ENCODE measurements at regions not wholly inside any gene's neighbourhood (a gene's known extent, or its start where the extent isn't known, plus 50 kb on each side); places are given as distances from the start of the nearest gene placed in this dataset.

DNA sequence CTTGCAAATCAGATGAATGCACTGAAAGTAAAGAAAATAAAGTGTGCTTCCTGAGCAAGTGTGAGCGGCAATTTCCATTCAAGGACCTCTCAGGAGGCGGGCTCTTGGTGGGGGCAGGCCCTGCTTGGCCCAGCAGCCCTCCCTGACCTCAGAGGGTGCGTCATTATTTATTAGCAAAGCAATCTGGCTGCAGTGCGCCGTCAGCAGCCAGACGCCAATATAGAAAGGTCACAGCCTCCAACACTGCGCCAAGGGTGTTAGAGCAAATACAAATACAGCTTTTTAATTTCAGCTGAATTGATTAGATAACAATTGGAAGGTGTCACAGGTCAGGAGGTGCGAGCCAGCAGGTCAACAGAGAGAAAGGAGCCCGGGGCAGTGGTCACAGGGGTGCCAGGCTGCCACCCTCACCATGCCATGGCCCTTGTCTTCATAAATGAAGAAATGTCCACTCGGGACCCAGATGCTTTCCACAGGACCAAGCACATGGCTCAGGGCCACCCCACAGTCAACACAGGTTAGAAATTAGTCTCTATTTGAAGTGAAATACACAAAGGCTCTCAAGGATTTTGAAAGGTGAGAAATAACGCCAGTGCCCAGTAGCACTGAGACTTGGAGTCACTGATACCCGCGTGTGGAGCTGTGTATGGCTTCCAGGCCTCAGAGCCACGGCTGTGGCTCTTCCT, 309.8 kb downstream of the IRX2 start:
- DNase-seq (ENCODE audit: low read depth in 2 of 2), result no peak

DNA sequence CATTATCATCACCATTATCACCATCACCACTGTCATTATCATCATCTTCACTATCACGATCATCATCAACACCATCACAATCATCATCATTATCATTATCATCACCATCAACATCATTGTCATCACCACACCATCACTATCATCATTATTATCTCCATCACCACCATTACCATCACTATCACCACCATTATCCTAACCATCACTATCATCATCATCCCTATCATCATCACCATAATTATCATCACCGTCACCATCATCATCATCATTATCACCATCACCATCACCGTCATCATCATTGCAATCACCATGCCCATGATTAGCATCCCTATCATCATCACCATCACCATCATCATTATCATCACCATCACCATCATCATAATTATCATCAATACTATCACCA, 311.9 kb downstream of the IRX2 start:
- DNase-seq (ENCODE audit: low read depth in 2 of 2), result no peak

DNA sequence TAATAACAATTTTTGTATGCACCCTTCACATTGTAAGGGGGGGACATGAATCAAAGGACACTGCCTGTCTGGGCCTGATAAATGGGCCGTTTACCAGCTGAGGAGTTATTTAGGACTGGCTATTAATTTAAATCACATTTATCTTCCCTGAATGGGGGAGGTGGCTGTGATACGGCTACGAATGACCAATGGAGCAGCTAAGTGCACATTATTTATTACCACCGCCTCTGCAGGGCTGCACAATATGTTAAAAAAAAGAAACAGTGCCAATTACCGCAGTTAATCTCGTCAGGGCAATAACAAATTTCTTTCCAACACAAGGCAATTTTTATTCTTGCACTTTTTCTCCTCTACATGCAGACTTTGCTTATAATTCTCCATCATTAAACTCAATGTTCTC, 318.4 kb downstream of the IRX2 start:
- DNase-seq (ENCODE audit: low read depth in 2 of 2), result no peak

DNA sequence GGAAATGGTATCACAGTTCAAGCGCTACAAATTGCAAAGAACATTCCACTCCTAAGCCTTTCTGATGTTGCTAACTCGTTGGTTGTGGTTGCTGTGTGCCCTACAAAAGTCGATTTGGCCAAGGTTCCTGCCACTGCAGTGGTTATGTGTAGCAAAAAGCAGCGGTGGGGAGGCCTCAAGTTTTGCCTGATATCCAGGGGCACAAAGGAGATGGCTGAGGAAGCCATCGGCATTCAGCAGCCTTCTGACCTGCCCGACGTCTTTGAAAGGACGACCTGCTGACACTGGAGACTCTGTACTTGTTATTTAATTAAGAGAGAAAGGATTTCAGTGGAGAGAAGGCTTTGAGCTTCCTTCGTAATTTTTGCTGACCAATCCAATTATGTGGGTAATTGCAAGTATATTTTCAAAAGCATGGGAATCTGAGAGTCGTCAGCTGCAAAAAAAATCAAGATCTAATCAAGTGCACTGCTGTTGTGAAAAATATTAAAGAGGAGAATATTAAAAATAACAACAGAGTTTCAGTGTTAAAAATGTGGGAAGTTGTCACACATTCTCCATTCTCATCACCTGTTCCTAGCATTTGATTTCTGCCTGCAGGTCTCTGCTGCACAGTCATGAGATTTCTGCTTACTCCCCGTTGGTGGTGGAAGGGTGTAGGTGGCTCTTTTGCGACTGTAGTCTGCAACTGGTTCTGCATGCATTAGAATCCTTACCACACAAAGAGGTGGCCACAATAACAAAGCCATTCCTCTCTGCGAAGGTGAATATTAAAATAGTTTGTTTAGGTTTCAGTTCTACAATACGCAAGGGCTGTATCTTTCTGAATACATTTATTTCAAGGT, 319.2 kb downstream of the IRX2 start:
- no peak for DNase-seq (ENCODE audit: low read depth in 2 of 2)

DNA sequence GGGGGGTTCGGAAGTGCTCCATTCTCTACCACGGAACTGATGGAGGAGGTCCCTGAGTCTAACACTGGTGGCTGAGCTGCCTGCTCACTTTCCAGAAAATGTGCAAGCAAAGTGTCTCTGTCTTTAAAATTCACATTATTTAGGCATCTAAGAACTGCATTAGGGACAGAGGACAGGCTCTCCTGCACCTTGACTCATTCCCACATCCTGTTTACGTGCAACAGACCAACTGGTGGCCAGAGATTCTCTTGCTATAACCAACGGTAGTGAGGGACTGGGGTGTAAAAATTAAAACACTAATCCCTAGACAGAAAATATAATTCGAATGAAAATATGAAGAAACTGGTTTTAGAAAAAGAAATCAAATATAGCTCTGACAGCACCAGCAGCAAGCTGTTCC, 320.9 kb downstream of the IRX2 start:
- DNase-seq (ENCODE audit: low read depth in 2 of 2), result no peak

DNA sequence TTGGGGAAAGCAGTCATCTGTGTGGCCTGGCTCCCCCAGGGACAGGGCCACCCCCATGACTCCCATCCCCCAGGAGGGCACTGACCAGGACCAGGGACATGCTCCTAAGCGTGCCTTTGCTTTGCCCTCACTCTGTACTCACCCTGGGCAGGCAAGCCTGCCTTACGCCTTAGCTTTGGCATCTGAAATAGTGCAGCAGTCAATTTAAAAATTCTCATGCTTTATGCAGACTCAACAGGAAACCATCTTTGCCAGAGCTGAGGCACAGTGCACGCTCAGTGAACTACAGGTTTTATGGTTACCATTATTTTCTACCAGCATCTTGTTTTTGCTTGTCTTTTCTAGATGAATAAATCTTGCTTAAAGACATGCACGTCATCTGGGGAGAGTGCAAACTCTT, 323.5 kb downstream of the IRX2 start:
- no peak for DNase-seq (ENCODE audit: low read depth in 2 of 2)

DNA sequence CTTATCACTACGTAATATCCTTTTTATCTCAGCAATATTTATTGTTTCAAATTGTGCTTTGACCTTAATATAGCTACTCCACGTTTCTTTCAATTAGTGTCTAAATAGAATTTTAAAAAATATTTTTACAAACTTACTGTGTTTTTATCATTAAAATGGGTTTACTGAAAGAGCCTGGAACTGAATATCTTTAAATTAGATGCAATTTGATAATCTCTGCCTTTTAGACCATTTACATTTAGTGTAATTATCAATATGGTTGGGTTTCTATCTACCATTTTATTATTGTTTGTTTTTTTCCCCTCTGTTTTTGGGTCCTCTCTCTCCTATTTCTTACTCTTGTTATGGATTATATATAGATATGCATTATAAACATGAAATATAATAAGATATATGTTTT, 327.8 kb downstream of the IRX2 start:
- DNase-seq (ENCODE audit: low read depth in 2 of 2), result no peak

DNA sequence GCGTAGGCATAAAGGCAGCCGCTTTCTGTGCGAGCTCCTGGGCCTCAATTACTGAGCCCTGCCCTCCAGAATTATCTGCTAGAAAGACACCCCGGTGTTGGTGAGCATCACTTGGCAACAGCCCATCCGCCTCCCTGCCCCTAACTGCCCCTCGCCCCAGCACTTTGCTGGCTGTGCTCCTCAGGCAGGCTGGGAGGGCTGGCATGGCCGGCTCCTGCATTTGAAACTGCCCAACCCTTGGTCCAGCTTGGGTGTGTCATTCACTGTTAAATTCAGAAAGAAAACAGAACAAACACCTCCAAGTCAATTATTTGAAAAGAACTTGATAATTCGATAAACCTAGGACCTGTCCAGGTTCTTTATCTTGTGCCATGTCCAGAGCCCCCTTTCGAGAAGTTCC, 334.2 kb downstream of the IRX2 start:
- DNase-seq (ENCODE audit: low read depth in 2 of 2), result no peak

DNA sequence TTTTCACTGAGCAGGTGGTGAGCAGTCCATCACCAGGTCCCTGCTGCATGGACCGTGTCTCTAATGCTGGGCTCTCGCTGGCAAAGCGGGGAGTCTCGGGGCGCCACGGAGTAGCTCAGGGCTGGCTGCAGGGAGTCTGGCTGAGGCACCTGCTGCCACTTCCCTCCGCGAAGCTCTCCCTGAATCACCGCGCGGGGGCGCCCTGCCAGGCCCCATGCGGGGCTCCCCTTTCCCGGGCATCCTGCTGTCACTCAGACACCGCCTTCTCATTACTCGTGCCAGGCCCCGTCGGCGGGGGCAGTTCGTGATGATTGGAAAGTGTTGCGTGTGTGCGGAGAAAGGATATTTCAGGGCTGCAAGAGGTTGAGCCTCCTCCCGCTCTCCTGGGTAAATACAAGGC, 335.8 kb downstream of the IRX2 start:
- no peak for DNase-seq (ENCODE audit: low read depth in 2 of 2)

DNA sequence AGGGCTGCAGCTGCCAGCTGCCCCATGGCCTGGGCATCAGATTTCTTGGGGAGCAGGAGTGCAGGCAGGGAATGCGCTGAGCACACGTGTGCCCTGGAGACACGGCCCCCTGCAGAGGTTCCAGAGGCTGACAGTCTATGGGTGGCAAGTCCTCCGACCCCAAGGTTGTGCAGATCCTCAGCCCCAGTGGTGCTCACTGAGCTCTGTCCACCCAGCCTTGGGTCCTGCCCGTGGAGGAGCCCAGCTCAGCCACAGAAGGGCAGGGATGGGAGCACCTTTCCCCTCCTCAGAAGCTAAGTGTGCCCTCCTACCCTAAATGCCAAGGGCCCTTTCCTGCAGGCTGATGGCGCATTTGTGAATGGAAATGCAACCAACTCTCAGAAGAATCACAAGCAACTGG, 341.0 kb downstream of the IRX2 start:
- DNase-seq (ENCODE audit: low read depth in 2 of 2), result no peak

DNA sequence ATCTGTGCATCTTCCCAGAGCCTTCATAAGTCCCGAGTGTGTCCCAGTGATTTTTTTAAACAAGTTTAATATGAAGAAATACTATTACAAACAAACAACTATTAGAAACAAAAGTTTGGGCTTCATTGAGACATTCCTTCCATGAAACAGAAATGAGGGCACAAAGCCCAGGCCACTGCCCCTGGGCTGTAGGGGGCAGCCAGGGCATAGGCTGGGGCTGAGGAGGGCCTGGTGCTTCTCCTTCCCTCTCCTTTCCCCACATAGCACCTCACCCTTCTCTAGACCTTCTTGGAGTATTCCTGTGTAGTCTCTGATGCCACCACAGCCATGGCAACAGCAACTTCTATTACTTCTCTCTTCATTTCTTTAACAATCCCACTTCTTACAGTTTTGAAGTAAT, 348.2 kb downstream of the IRX2 start:
- DNase-seq (ENCODE audit: low read depth in 2 of 2), result no peak

DNA sequence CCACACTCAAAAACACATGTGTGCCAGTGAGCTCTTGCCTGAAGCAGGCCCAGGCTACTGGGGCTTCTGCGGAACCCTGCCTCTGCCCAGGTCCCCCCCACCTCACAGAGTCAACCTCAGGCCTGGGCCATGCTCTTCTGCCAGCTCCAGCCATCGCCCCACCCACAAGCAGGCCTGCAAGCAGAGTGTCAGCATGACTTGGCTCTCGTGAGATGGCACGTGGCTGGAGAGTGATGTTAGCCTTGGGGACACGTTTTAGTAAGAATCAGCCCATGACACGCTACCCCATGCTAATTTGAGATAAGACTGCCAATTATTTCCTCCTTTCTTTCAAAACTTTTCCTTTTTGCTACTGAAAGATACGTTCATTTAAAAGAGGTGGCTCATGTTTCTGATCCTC, 351.7 kb downstream of the IRX2 start:
- no peak for DNase-seq (ENCODE audit: low read depth in 2 of 2)

DNA sequence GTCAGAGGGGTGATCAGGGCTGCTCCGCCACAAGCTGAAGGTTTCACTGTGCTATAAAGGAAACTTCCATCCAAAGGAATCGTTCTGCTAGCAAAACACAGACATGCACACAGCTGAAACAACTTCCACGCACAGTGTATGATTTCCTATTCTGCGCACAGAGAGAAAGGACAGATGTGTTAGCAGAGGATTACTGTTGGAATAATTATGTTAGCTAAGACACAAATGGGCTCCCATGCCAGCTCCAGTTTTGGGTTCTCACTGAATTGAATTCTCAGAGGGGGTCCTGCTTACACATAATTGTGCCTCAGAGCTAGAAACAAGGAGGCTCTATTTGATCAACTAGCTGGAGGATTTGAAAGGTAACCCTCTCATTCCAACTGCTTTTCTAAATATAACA, 352.4 kb downstream of the IRX2 start:
- no peak for DNase-seq (ENCODE audit: low read depth in 2 of 2)

DNA sequence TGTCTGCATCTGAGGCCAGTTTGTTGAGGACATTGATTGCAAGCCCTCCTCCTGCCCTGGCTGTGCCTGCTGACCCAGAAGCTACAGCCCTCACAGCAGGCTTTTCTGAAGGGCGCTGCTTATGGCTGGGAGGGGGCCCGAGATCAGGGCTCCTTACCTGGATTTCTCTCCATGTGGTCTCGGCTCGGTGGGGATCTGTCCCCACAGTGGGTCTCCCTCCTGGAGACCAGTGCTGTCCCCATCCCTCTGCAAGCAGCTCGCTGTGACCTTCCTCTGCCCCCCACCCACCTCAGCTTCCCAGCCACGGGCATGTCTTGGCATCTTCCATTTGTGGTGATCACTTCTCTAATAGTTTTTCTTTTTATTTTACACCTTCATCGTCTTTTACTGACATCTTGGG, 357.9 kb downstream of the IRX2 start:
- no peak for DNase-seq (ENCODE audit: low read depth in 2 of 2)

DNA sequence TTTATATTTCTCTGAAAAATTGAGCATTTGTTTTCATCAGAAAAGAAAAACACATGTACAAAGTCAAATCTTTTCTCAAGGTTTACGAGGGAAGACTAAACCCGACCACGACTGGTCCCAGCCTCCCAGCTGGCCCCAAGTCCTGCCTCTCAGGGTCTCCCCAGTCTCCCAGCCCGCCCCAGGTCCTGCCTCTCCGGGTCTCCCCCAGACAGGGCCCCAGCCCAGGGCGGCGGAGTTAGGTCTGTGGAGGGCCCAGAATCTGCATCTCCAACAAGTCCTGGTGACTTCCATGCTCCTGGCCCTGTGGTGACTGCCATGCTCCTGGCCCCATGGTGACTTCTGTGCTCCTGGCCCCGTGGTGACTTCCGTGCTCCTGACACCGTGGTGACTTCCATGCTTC, 359.9 kb downstream of the IRX2 start:
- DNase-seq (ENCODE audit: low read depth in 2 of 2), result no peak

DNA sequence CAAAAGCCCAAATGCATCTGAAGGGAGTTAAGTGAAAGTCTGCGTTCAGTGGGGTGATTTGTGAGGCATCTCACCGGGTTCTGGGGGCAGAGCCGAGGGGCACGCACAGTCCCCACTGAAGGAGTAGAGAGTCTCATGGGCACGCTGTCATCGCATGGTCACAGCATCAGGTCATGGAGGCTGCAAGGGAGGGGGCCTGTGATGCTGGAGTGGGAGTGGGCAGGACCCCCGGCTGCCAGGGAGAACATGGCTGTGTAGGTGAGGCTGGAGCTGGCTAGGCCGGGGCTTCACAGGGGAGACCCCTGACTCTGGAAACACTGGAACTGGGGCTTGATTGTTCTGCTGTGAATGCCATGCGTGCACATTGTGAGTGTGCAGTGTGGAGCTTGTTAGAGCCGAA, 360.5 kb downstream of the IRX2 start:
- no peak for DNase-seq (ENCODE audit: low read depth in 2 of 2)

DNA sequence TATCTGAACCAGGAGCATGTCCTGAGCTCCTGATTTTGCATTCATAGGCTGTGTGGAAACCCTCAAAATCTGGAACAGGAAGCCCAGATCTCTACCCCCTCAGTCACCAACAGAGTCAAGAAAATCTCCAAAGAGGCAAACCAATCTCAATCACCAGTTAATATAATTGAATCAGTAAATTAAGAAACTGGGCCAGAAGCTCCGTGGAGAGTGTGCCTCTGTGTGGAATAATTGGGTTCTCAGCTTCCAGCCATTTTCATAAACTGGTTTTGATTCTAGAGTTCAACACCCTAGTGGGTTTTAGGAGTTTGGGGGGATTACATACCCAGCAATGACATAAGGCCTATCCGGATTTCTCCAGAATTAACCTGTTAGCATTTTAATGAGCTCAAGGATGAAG, 362.9 kb downstream of the IRX2 start:
- no peak for DNase-seq (ENCODE audit: low read depth in 2 of 2)

DNA sequence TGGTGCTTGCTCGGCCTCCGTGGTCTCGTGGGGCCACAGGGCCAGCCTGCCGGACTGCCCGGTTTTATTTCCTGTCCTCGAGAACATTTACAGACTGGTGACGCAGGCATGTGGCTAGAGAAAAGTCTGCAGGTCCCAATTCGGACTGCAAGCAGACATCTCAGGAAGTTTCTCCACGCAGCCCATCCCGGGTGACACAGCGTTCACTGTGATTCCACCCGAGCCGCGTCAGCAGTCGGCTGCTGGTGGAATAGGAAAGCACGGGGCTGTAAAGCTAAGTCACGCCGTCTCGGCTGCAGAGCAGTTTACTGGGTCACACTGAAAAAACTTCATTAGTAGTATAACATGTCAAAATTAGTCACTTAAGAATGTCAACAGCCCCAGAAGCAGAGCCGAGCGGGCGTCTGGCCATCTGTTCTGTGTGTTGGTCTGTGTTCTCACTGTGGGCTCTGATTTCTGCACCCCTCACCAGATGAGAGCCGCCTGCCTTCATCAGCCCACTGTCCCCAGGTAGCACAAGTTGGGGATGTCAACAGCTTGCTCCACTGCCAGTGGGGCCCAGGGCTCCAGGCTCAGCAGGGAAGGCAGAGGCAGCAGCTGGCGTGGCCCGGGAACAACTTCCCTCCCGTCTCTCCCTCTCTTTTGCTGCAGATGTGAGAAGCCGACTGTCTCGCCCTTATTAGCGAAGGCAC, 363.7 kb downstream of the IRX2 start:
- no peak for DNase-seq (ENCODE audit: low read depth in 2 of 2)

DNA sequence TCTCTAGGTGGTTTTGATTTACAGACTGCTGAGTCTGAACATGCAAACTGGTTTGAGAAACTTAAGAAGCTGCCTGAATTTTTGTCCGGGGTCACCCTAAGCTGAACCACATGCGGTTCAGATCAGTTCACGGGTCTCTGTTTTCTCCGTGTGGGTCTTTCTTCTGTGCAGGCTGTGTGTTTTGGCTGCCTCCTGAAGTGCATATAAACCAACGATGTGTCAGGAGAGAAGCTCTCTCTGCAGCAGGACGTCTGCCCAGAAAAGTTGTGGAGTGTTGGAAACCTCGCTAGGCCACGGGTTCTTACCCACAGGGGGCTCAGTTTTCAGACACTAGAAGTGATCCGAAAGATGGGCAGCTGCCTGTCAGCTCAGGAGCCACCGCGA, 364.2 kb downstream of the IRX2 start:
- DNase-seq (ENCODE audit: low read depth in 2 of 2), result no peak

DNA sequence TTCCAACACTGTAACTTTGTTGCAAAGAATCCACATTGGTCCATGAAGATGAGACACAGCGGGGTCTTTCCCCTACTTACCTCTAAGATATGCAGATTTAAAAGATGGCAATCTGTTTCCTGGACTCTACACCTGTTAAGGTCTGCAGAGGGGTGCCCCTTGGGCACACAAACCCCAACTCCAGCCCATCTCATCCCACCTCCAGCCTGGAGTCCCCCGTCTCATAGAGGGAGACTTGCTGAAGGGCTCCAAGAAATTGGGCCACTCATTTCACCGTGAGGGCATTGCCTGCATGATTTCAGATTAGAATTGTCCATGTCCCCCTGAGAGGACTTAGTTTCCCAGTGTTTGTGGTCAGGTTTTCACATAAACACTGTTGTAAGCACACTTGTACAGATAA, 365.7 kb downstream of the IRX2 start:
- no peak for DNase-seq (ENCODE audit: low read depth in 2 of 2)

DNA sequence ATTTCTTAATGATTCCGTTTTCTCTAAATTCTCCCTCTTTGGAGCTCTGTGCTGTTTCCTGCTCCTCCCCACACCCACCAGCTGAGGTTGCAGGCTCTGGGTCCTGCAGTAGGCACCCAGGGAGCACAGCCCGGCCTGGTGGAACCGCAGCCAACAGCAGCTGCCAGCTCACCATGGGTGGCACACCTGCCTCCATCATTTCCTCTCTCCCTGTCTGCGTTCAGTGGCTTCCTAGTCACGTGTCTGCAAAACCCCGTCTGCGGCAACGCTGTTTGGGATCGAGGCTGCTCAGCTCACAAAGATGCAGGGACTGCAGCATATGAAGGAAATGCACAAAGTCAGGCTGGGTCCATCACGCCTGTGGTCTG, 367.8 kb downstream of the IRX2 start:
- no peak for DNase-seq (ENCODE audit: low read depth in 2 of 2)

DNA sequence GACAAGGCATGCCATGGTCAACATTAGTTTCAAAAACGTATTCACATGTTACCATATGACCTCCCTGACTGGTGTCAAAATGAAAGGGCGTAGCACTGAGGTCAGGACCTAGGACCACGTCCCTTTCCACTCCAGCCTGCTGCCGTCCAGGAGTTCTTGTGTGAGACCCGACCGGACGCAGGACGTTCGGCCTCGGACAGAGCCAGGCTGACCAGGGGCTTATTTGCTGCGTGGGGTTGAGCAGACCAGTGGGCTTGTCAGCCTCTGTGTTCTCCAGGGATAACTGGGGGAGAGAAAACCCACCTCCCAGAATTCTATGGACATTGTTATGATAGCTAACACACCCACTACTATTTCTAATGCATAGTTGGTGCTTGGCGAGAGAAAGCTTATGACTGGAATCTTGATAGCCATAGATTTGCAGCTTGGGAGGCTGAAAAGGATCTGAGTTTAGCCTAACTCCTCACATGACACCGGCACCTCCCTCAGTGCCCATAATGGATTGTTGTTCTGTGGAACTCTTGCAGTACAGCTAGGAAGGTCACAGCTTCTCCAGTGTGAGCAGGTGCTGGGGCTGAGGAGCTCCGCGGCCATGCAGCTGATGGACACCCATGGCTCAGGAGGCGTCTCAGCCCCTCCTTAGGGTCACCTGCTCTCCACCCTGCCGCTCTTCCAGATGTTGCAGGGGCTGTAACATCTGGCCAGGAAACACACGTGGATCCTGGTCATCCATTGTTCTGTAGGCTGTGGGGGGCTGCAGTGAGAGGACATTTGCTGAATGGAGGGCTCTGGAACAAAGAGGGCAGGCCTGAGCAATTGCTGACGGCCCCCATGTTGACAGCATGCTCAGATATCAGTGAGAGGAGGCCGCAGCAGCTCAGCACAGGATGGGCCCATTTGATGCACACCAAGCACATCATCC, 368.4 kb downstream of the IRX2 start:
- DNase-seq (ENCODE audit: low read depth in 2 of 2), result no peak
